ENCODE measurements at regions not wholly inside any gene's neighbourhood (a gene's known extent, or its start where the extent isn't known, plus 50 kb on each side); places are given as distances from the start of the nearest gene placed in this dataset.

DNA sequence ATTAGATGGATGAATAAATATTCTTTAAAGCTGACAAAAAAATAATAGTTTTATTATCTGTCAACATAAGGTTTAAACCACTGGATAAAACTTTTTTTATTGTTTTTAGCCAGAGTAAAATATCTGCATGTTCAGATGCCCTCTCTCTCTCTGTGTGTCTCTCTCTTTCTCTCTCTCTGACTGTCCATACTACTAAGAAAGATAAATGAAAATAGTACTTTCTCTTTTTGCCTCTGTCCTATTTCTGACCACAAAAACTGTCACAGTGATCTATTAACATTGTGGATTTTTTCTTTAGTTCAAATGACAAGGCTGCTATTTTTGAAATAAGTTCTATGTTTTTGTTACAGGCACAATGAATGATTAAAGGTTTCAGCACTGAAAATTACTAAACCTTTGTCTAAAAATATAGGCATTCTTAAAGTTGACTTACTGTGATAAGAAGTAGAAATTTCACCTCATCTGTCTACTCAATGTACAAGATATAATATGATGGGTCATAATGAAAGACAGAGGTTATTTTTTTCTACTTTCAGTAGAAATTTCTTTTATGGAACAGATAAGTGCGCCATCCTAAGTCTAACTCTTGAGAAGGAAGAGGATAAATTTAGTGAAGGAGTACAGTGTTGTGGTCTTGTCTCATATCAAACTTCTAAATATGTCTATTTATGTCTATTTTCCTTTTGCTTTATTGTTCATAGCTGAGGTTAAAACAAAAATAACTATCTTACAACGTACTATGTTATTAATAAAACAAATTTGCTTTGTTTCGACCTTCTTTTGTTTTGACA is 341.9 kb upstream of the EYS start:
- TF ChIP-seq, protein P1, sequence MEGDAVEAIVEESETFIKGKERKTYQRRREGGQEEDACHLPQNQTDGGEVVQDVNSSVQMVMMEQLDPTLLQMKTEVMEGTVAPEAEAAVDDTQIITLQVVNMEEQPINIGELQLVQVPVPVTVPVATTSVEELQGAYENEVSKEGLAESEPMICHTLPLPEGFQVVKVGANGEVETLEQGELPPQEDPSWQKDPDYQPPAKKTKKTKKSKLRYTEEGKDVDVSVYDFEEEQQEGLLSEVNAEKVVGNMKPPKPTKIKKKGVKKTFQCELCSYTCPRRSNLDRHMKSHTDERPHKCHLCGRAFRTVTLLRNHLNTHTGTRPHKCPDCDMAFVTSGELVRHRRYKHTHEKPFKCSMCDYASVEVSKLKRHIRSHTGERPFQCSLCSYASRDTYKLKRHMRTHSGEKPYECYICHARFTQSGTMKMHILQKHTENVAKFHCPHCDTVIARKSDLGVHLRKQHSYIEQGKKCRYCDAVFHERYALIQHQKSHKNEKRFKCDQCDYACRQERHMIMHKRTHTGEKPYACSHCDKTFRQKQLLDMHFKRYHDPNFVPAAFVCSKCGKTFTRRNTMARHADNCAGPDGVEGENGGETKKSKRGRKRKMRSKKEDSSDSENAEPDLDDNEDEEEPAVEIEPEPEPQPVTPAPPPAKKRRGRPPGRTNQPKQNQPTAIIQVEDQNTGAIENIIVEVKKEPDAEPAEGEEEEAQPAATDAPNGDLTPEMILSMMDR (IDR thresholded peaks at IDR 0.05), result no peak
- no peak for TF ChIP-seq EP300 (IDR thresholded peaks at IDR 0.05; ENCODE audit: low read depth)
